ENCODE measurements at regions not wholly inside any gene's neighbourhood (a gene's known extent, or its start where the extent isn't known, plus 50 kb on each side); places are given as distances from the start of the nearest gene placed in this dataset.

GRCh38 chr6:132868057-132868456, 53.7 kb downstream of the RPS12 start:
- TF ChIP-seq, protein P1, sequence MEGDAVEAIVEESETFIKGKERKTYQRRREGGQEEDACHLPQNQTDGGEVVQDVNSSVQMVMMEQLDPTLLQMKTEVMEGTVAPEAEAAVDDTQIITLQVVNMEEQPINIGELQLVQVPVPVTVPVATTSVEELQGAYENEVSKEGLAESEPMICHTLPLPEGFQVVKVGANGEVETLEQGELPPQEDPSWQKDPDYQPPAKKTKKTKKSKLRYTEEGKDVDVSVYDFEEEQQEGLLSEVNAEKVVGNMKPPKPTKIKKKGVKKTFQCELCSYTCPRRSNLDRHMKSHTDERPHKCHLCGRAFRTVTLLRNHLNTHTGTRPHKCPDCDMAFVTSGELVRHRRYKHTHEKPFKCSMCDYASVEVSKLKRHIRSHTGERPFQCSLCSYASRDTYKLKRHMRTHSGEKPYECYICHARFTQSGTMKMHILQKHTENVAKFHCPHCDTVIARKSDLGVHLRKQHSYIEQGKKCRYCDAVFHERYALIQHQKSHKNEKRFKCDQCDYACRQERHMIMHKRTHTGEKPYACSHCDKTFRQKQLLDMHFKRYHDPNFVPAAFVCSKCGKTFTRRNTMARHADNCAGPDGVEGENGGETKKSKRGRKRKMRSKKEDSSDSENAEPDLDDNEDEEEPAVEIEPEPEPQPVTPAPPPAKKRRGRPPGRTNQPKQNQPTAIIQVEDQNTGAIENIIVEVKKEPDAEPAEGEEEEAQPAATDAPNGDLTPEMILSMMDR (IDR thresholded peaks at IDR 0.05; ENCODE audit: borderline replicate concordance, insufficient read depth, low read depth, low read length): no peak
- H3K4me3 ChIP-seq (ENCODE audit: low read depth, low read length): no peak overlapping the region

DNA sequence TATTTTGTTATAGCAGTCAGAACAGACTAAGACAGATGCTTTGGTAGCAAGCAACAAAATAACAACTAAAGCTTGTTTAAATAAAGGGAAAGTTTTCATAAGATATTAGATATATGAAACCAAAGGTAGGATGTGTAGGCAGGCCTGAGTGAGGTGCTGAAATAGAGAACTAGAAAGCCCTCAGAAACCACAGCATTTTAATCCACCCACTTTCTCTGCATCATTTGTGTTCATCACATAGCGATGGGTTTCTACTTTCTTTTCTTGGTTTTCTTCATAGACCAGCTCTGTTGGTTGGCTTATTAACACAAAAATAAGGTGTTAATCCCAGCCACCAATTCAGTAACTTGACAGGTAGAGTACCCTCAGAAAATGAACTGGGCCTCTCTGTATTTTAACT, 58.6 kb downstream of the RPS12 start:
- H3K4me3 ChIP-seq (ENCODE audit: low read depth, low read length): no peak overlapping the region
- TF ChIP-seq, protein P1 (IDR thresholded peaks at IDR 0.05; ENCODE audit: borderline replicate concordance, insufficient read depth, low read depth, low read length): no peak

DNA sequence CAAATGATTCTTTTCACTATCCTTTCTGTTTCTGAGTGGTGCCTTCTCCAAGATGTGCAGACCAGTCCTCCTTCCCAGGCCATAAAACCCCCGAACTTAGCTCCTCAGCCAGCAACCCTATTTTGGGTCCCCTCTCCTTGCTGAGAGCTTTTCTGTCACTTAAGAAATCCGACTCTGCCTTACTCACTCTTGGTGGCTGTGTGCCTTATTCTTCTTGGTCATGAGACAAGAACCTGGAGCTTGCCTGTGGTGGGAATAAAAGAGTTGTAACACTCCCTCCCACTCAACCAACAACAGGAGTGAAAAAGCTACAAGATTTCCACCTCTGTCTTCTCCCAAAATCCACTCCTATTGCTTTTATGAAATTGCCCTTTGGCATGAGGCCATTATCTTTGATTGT, 62.6 kb downstream of the RPS12 start:
- TF ChIP-seq, protein P1 (IDR thresholded peaks at IDR 0.05; ENCODE audit: borderline replicate concordance, insufficient read depth, low read depth, low read length): no peak
- H3K4me3 ChIP-seq (ENCODE audit: low read depth, low read length): no peak overlapping the region

GRCh38 chr6:132887204-132887603, 72.8 kb downstream of the RPS12 start:
- TF ChIP-seq, protein P1 (IDR thresholded peaks at IDR 0.05; ENCODE audit: borderline replicate concordance, insufficient read depth, low read depth, low read length): no peak
- no peak overlapping the region for H3K4me3 ChIP-seq (ENCODE audit: low read depth, low read length)

DNA sequence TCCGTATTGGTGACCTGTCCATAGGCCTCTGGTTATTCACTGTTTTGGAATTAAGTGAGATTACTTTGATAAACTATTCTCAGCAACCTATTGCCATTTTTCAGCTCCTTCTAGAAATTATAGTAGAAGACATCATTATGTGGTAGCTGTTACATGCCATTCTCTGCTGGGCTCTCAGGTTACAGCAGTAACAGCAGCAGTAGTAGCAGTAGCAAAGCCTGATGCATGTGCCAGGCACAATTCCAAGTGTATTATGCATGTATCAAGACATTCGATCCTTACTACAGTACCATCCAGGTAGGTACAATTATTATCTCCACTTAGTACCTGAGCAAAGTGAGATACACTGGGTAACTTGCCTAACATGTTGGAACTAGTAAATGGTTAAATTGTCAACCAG, 74.3 kb downstream of the RPS12 start:
- TF ChIP-seq, protein P1 (IDR thresholded peaks at IDR 0.05; ENCODE audit: borderline replicate concordance, insufficient read depth, low read depth, low read length): no peak
- no peak overlapping the region for H3K4me3 ChIP-seq (ENCODE audit: low read depth, low read length)

- no peak overlapping the region for H3K4me3 ChIP-seq (ENCODE audit: low read depth, low read length)
- TF ChIP-seq, protein P1 (IDR thresholded peaks at IDR 0.05; ENCODE audit: borderline replicate concordance, insufficient read depth, low read depth, low read length): no peak
Measured at GRCh38 chr6:132892929-132893771, 78.8 kb downstream of the RPS12 start.

Measured in GM12875 (cell line).